LNCAP (cell line): ENCODE measurements at regions not wholly inside any gene's neighbourhood (a gene's known extent, or its start where the extent isn't known, plus 50 kb on each side); places are given as distances from the start of the nearest gene placed in this dataset.

Experiments
- TF ChIP-seq, protein P1 (sequence below): fragments of 450-650 bp; IDR thresholded peaks from 2 replicates; pipeline ENCODE4 v1.5.1; 2017; ENCODE audit warnings: mild to moderate bottlenecking

- TF ChIP-seq, protein P1, sequence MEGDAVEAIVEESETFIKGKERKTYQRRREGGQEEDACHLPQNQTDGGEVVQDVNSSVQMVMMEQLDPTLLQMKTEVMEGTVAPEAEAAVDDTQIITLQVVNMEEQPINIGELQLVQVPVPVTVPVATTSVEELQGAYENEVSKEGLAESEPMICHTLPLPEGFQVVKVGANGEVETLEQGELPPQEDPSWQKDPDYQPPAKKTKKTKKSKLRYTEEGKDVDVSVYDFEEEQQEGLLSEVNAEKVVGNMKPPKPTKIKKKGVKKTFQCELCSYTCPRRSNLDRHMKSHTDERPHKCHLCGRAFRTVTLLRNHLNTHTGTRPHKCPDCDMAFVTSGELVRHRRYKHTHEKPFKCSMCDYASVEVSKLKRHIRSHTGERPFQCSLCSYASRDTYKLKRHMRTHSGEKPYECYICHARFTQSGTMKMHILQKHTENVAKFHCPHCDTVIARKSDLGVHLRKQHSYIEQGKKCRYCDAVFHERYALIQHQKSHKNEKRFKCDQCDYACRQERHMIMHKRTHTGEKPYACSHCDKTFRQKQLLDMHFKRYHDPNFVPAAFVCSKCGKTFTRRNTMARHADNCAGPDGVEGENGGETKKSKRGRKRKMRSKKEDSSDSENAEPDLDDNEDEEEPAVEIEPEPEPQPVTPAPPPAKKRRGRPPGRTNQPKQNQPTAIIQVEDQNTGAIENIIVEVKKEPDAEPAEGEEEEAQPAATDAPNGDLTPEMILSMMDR = no peak
These were observed 226.7 kb upstream of the PRDM1 start for GRCh38 chr6:105859457-105859856.

DNA sequence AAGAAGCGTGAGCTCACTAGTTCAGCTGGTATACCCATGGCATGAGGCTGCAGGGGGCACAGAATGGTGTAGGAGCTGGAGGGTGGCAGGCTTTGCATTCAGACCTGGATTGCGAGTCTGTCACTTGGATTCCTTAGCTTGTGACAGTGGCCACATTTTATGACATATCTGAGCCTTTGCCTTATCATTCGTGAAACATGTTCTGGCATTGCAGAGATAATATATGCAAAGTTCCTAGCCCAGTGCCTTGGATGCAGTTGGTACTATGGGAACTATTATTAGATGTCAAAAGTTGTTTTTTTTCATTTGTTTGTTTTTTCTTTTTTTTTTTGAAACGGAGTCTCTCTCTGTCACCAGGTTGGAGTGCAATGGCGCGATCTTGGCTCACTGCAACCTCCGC lies 230.7 kb upstream of the PRDM1 start:
- TF ChIP-seq, protein P1 = no peak

GRCh38 chr6:105851606-105852005 lies 234.5 kb upstream of the PRDM1 start:
- TF ChIP-seq, protein P1 = no peak

GRCh38 chr6:105851113-105851580 lies 235.0 kb upstream of the PRDM1 start:
- TF ChIP-seq, protein P1 = no peak

DNA sequence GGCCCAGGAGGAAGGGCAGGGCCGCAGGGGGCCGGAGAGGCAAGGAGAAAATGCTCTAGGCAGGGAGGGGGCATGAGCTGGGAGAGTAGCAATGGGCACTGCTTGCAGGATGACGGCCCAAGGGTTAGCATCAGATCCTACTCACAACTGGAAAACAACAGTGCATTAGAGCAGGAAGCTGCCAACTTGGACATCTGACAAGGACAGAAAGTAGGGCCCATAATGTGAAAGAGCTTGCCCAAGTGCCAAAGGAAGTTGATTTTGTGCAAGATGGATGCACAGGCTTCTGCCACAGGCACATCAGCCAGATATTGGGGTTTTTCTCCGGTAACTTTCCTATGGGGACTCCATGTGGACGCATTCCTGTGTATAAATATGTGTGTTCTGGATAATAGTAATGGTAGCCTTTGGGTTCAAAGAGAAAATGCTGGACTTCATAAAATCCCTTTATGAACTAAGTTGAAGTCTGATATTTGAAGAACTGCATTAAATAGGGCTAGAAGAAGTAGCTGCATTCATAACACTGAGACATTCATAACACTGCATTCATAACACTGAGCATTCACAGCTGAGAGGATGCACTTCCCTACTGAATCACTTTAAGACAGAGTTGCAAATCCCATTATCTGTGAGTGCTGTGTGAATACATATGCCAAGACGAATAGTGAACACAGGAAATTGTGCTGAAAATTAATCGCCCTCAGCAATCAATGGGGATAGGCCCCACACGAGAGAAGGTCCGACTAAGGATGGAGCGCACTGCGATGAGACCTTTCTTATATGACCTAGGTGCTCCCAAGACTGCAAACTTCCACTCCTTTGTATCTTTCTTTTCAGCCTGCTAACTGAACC lies 235.6 kb upstream of the PRDM1 start:
- TF ChIP-seq, protein P1 = no peak

DNA sequence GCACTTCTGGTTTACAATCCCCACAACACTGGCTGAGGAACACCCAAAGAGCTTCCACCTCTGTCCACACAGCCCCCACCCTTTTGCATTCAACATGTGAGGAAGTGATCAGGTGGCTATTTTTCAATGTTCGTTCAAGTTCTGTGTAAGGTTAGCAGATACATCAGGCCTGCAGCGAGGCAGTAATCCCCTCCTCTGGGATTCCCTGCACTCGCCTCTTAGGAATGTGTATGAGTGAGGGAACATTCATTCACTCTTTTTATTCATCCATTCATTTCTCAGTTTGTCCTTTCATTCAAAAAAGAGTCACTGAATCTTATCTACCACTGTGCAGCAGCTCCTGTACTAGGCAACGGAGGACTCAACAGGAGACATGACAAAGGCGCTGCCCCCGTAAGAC lies 236.4 kb upstream of the PRDM1 start:
- TF ChIP-seq, protein P1 = no peak

DNA sequence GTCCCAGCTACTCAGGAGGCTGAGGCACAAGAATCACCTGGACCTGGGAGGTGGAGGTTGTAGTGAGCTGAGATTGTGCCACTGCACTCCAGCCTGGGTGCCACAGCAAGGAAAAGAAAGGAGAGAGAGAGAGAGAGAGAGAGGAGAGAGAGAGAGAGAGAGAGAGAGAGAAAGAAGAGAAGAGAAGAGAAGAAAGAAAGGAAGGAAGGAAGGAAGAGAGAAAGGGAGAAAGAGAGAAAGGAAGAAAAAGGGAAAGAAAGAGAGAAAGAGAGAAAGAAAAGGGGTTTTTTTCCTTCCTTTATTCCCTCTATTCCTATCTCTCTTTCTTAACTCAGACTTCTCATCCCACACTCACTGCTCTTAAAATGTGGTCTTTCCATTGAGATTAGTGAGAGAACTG lies 238.7 kb upstream of the PRDM1 start:
- TF ChIP-seq, protein P1 = no peak
